ENCODE measurements at regions not wholly inside any gene's neighbourhood (a gene's known extent, or its start where the extent isn't known, plus 50 kb on each side); places are given as distances from the start of the nearest gene placed in this dataset.
A peak's percentile ranks its signal among the peaks of the same experiment; 100 is the strongest.

GRCh38 chr12:19704966-19705365 is 265.7 kb downstream of the AEBP2 start:
- no peak for ATAC-seq
- intact Hi-C loops (cut with DNase I): no loop called here
- no peaks in the 10 kb centered on the region for H3K27me3 ChIP-seq
- H3K4me1 ChIP-seq: no peaks in the 10 kb centered on the region
- H3K27ac ChIP-seq: no peak overlapping the region
- H3K4me3 ChIP-seq: no peak overlapping the region
- TF ChIP-seq, protein P1, sequence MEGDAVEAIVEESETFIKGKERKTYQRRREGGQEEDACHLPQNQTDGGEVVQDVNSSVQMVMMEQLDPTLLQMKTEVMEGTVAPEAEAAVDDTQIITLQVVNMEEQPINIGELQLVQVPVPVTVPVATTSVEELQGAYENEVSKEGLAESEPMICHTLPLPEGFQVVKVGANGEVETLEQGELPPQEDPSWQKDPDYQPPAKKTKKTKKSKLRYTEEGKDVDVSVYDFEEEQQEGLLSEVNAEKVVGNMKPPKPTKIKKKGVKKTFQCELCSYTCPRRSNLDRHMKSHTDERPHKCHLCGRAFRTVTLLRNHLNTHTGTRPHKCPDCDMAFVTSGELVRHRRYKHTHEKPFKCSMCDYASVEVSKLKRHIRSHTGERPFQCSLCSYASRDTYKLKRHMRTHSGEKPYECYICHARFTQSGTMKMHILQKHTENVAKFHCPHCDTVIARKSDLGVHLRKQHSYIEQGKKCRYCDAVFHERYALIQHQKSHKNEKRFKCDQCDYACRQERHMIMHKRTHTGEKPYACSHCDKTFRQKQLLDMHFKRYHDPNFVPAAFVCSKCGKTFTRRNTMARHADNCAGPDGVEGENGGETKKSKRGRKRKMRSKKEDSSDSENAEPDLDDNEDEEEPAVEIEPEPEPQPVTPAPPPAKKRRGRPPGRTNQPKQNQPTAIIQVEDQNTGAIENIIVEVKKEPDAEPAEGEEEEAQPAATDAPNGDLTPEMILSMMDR (IDR thresholded peaks at IDR 0.05): no peak
- no peak for TF ChIP-seq POLR2A (IDR thresholded peaks at IDR 0.05)
- WGBS, 4 donors: 97 to 100% (median 97%) methylated on average over 1 of the region's 1 CpG
- no peaks in the 10 kb centered on the region for H3K36me3 ChIP-seq
- DNase-seq: no peak
- H3K9me3 ChIP-seq: peaks cover 0 to 45% (median 15%) of the 10 kb centered on the region in 12 donors

DNA sequence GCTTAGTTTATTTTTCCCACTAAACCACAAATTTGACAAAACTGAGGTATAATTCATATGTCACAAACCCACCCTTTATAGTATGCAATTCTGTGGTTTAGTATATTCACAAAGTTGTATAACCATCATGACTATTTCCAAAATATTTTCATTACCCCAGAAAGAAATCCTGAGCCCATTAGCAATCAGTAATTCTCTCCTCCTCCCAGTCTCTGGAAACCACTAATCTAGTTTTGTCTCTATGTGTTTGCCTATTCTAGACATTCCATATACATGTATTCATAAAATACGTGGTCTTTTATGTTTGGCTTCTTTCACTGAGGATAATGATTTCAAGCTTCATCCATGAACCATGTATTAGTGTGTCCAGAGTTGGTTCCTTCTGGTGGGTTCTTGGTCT is 267.6 kb downstream of the AEBP2 start:
- Histone ChIP-seq H3K4me1 (peaks cover 0 to 13% (median 2%) of the 10 kb centered on the region in 12 donors), H3K4me3 (no peak overlapping the region), H3K36me3 (no peaks in the 10 kb centered on the region), H3K9me3 (peaks cover 0 to 45% (median 13%) of the 10 kb centered on the region in 12 donors), H3K27me3 (no peaks in the 10 kb centered on the region), H3K27ac (no peak overlapping the region)
- TF ChIP-seq POLR2A (IDR thresholded peaks at IDR 0.05): no peak
- TF ChIP-seq, protein P1 (IDR thresholded peaks at IDR 0.05): no peak
- DNase-seq: no peak
- intact Hi-C loops (cut with DNase I): no loop called here
- WGBS, 4 donors: 79 to 91% (median 89%) methylated on average over 1 of the region's 1 CpG
- no peak for ATAC-seq

- H3K9me3 ChIP-seq: peaks cover 0 to 37% (median 9%) of the 10 kb centered on the region in 12 donors
- ATAC-seq (no peak), DNase-seq (no peak)
- intact Hi-C loops (cut with DNase I): no loop called here
- TF ChIP-seq POLR2A (IDR thresholded peaks at IDR 0.05): no peak
- TF ChIP-seq, protein P1 (IDR thresholded peaks at IDR 0.05): peak in 2 of 12 donors; percentile 8 to 21
- WGBS, 4 donors: 69 to 82% (median 74%) methylated on average over 6 of the region's 6 CpGs
- no peaks in the 10 kb centered on the region for H3K36me3 ChIP-seq
- H3K27me3 ChIP-seq: no peaks in the 10 kb centered on the region
- no peak overlapping the region for H3K4me3 ChIP-seq
- H3K4me1 ChIP-seq: peaks cover 0 to 13% (median 2%) of the 10 kb centered on the region in 12 donors
- no peak overlapping the region for H3K27ac ChIP-seq
Measured at GRCh38 chr12:19707948-19708409, 268.7 kb downstream of the AEBP2 start.

- WGBS, 4 donors: 48 to 62% (median 54%) methylated on average over 2 of the region's 2 CpGs
- Histone ChIP-seq H3K36me3 (no peaks in the 10 kb centered on the region), H3K4me1 (peaks cover 0 to 13% (median 2%) of the 10 kb centered on the region in 12 donors), H3K27me3 (no peaks in the 10 kb centered on the region), H3K4me3 (no peak overlapping the region), H3K27ac (no peak overlapping the region), H3K9me3 (peaks cover 0 to 30% (median 9%) of the 10 kb centered on the region in 12 donors)
- no peak for TF ChIP-seq POLR2A (IDR thresholded peaks at IDR 0.05)
- TF ChIP-seq, protein P1 (IDR thresholded peaks at IDR 0.05): no peak
- intact Hi-C loops (cut with DNase I): no loop called here
- ATAC-seq: no peak
- DNase-seq: no peak
Measured at GRCh38 chr12:19709889-19710288, 270.6 kb downstream of the AEBP2 start.

All from heart left ventricle (tissue), 16 donors.